ENCODE measurements at regions not wholly inside any gene's neighbourhood (a gene's known extent, or its start where the extent isn't known, plus 50 kb on each side); places are given as distances from the start of the nearest gene placed in this dataset.

GRCh38 chr5:29161399-29162291 lies 2031.8 kb upstream of the CDH6 start:
- TF ChIP-seq ZFP30 (CRISPR knock-in tag; IDR thresholded peaks at IDR 0.05) (no peak), OSR1 (CRISPR knock-in tag; IDR thresholded peaks at IDR 0.05) (no peak), POU6F1 (CRISPR knock-in tag; IDR thresholded peaks at IDR 0.05; ENCODE audit: borderline replicate concordance, low read depth) (no peak), GLIS3 (CRISPR knock-in tag; IDR thresholded peaks at IDR 0.05) (no peak), TOX (CRISPR knock-in tag; IDR thresholded peaks at IDR 0.05; ENCODE audit: borderline replicate concordance) (no peak), ZNF565 (CRISPR knock-in tag; conservative IDR thresholded peaks at IDR 0.05; ENCODE audit: low read depth) (no peak), TSHZ2 (CRISPR knock-in tag; IDR thresholded peaks at IDR 0.05) (no peak)
- ATAC-seq: no peak

GRCh38 chr5:29157975-29158374 lies 2035.5 kb upstream of the CDH6 start:
- no peak for ATAC-seq
- TF ChIP-seq ZFP3 (CRISPR knock-in tag; IDR thresholded peaks at IDR 0.05) (no peak), PATZ1 (CRISPR knock-in tag; IDR thresholded peaks at IDR 0.05; ENCODE audit: borderline replicate concordance) (no peak), OSR1 (CRISPR knock-in tag; IDR thresholded peaks at IDR 0.05) (no peak), CREB5 (CRISPR knock-in tag; IDR thresholded peaks at IDR 0.05; ENCODE audit: low read depth) (no peak), ZNF565 (CRISPR knock-in tag; conservative IDR thresholded peaks at IDR 0.05; ENCODE audit: low read depth) (no peak), SNAI2 (CRISPR knock-in tag; IDR thresholded peaks at IDR 0.05) (no peak), ZFP30 (CRISPR knock-in tag; IDR thresholded peaks at IDR 0.05) (no peak), ZNF70 (CRISPR knock-in tag; IDR thresholded peaks at IDR 0.05) (no peak)

- TF ChIP-seq OSR1 (CRISPR knock-in tag; IDR thresholded peaks at IDR 0.05) (no peak), TCF4 (CRISPR knock-in tag; IDR thresholded peaks at IDR 0.05; ENCODE audit: borderline replicate concordance) (no peak), RARB (CRISPR knock-in tag; IDR thresholded peaks at IDR 0.05) (no peak), ZFP30 (CRISPR knock-in tag; IDR thresholded peaks at IDR 0.05) (no peak)
- no peak for ATAC-seq
Observed at GRCh38 chr5:29150840-29151239, 2042.6 kb upstream of the CDH6 start.

- no peak for TF ChIP-seq TCF4 (CRISPR knock-in tag; IDR thresholded peaks at IDR 0.05; ENCODE audit: borderline replicate concordance)
- no peak for TF ChIP-seq ZFP3 (CRISPR knock-in tag; IDR thresholded peaks at IDR 0.05)
- no peak for TF ChIP-seq BACH2 (CRISPR knock-in tag; IDR thresholded peaks at IDR 0.05; ENCODE audit: borderline replicate concordance)
- no peak for ATAC-seq
Observed at GRCh38 chr5:29148581-29148980, 2044.9 kb upstream of the CDH6 start.

- ATAC-seq: no peak
- no peak for TF ChIP-seq PPARA (CRISPR knock-in tag; IDR thresholded peaks at IDR 0.05; ENCODE audit: borderline replicate concordance)
- TF ChIP-seq BACH2 (CRISPR knock-in tag; IDR thresholded peaks at IDR 0.05; ENCODE audit: borderline replicate concordance): no peak
- no peak for TF ChIP-seq RARB (CRISPR knock-in tag; IDR thresholded peaks at IDR 0.05)
- no peak for TF ChIP-seq GLIS3 (CRISPR knock-in tag; IDR thresholded peaks at IDR 0.05)
- no peak for TF ChIP-seq TSHZ2 (CRISPR knock-in tag; IDR thresholded peaks at IDR 0.05)
- no peak for TF ChIP-seq ZC3H10 (CRISPR knock-in tag; IDR thresholded peaks at IDR 0.05)
- TF ChIP-seq ZNF70 (CRISPR knock-in tag; IDR thresholded peaks at IDR 0.05): no peak
- no peak for TF ChIP-seq TCF4 (CRISPR knock-in tag; IDR thresholded peaks at IDR 0.05; ENCODE audit: borderline replicate concordance)
- no peak for TF ChIP-seq CSRNP3 (CRISPR knock-in tag; IDR thresholded peaks at IDR 0.05)
- TF ChIP-seq ESRRG (CRISPR knock-in tag; IDR thresholded peaks at IDR 0.05): no peak
- no peak for TF ChIP-seq ZNF565 (CRISPR knock-in tag; conservative IDR thresholded peaks at IDR 0.05; ENCODE audit: low read depth)
Observed at GRCh38 chr5:29148073-29148472, 2045.4 kb upstream of the CDH6 start.

Measured in SK-N-SH treated with all-trans-retinoic acid at 6 μM for 48 hours (cell line).